ENCODE measurements at regions not wholly inside any gene's neighbourhood (a gene's known extent, or its start where the extent isn't known, plus 50 kb on each side); places are given as distances from the start of the nearest gene placed in this dataset.

- no peak for TF ChIP-seq ZNF565 (CRISPR knock-in tag; conservative IDR thresholded peaks at IDR 0.05; ENCODE audit: low read depth)
- no peak for TF ChIP-seq ZFP3 (CRISPR knock-in tag; IDR thresholded peaks at IDR 0.05)
- TF ChIP-seq ISL1 (CRISPR knock-in tag; IDR thresholded peaks at IDR 0.05): no peak
- TF ChIP-seq ZNF70 (CRISPR knock-in tag; IDR thresholded peaks at IDR 0.05): no peak
- no peak for TF ChIP-seq TOX (CRISPR knock-in tag; IDR thresholded peaks at IDR 0.05; ENCODE audit: borderline replicate concordance)
- no peak for ATAC-seq
These were observed 250.8 kb downstream of the ANAPC1 start for GRCh38 chr2:111633189-111633588.

DNA sequence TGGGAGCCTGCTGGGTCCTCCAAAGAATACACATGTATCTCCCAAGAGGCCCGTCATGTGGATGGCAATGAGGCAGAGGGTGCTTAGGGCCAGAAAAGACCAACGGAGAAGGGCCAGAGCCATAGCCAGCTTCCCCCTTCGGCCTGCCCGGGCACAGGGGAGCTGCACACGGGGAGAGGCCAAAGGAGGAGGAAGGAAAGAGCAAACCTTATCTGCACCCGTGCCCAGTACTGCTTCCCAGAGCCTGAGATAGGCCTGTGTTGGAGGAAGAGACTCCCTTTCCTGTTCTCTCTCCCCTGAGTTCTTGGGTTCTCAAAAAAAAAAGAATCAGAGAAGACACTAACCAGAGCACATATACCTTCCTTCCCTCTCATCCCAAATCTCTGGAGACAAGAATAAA is 250.3 kb downstream of the ANAPC1 start:
- TF ChIP-seq POU6F1 (CRISPR knock-in tag; IDR thresholded peaks at IDR 0.05; ENCODE audit: borderline replicate concordance, low read depth) (no peak), ZNF565 (CRISPR knock-in tag; conservative IDR thresholded peaks at IDR 0.05; ENCODE audit: low read depth) (no peak), BACH2 (CRISPR knock-in tag; IDR thresholded peaks at IDR 0.05; ENCODE audit: borderline replicate concordance) (no peak), ZFP30 (CRISPR knock-in tag; IDR thresholded peaks at IDR 0.05) (no peak), ZNF70 (CRISPR knock-in tag; IDR thresholded peaks at IDR 0.05) (no peak), ZC3H10 (CRISPR knock-in tag; IDR thresholded peaks at IDR 0.05) (no peak), ZNF8 (CRISPR knock-in tag; IDR thresholded peaks at IDR 0.05) (no peak)
- no peak for ATAC-seq

- ATAC-seq: no peak
- no peak for TF ChIP-seq TCF4 (CRISPR knock-in tag; IDR thresholded peaks at IDR 0.05; ENCODE audit: borderline replicate concordance)
- no peak for TF ChIP-seq PATZ1 (CRISPR knock-in tag; IDR thresholded peaks at IDR 0.05; ENCODE audit: borderline replicate concordance)
- TF ChIP-seq ZNF70 (CRISPR knock-in tag; IDR thresholded peaks at IDR 0.05): no peak
- no peak for TF ChIP-seq ZNF565 (CRISPR knock-in tag; conservative IDR thresholded peaks at IDR 0.05; ENCODE audit: low read depth)
- TF ChIP-seq RARB (CRISPR knock-in tag; IDR thresholded peaks at IDR 0.05): no peak
- TF ChIP-seq BACH2 (CRISPR knock-in tag; IDR thresholded peaks at IDR 0.05; ENCODE audit: borderline replicate concordance): no peak
- no peak for TF ChIP-seq ZC3H10 (CRISPR knock-in tag; IDR thresholded peaks at IDR 0.05)
- no peak for TF ChIP-seq CSDC2 (CRISPR knock-in tag; IDR thresholded peaks at IDR 0.05)
- TF ChIP-seq GLIS3 (CRISPR knock-in tag; IDR thresholded peaks at IDR 0.05): no peak
- no peak for TF ChIP-seq TSHZ2 (CRISPR knock-in tag; IDR thresholded peaks at IDR 0.05)
- TF ChIP-seq CSRNP3 (CRISPR knock-in tag; IDR thresholded peaks at IDR 0.05): no peak
- TF ChIP-seq ZFP30 (CRISPR knock-in tag; IDR thresholded peaks at IDR 0.05): no peak
- no peak for TF ChIP-seq TOX (CRISPR knock-in tag; IDR thresholded peaks at IDR 0.05; ENCODE audit: borderline replicate concordance)
- no peak for TF ChIP-seq PPARA (CRISPR knock-in tag; IDR thresholded peaks at IDR 0.05; ENCODE audit: borderline replicate concordance)
- no peak for TF ChIP-seq SNAI2 (CRISPR knock-in tag; IDR thresholded peaks at IDR 0.05)
- TF ChIP-seq ZFP3 (CRISPR knock-in tag; IDR thresholded peaks at IDR 0.05): no peak
- no peak for TF ChIP-seq ESRRG (CRISPR knock-in tag; IDR thresholded peaks at IDR 0.05)
These were observed 249.8 kb downstream of the ANAPC1 start for GRCh38 chr2:111634050-111634794.

Measured in SK-N-SH treated with all-trans-retinoic acid at 6 μM for 48 hours (cell line).